ENCODE measurements at regions not wholly inside any gene's neighbourhood (a gene's known extent, or its start where the extent isn't known, plus 50 kb on each side); places are given as distances from the start of the nearest gene placed in this dataset.

DNA sequence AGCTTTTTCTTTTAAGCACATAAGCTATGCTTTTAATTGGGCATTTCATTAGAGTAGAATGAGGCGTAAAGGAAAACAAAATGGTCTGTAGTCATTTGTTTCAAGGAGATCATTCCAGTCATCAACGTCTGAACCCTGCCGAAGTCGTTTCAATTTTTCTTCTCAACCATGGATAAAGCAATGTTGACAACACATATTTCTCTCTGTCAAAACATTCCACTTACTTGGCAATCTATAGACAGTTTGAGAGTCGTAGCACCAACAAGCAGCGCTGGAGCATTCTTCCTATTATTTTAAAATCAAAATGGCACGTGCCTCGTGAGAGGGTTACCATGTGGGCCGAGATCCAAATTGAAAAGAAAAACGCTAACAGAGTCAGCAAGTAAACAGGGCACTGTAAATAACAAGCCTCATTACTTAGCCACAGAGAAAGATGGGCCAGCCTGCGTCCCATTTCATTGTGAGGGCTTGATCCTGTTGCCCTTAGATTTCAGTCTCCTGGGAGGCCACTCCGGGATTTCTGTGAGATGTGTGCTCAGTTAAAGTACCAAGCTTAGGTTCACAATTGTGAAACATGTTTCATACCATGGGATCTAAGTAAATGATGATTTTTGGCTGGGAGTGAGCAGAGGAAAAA lies 422.9 kb downstream of the DTWD2 start:
- in situ Hi-C loops (cut with MboI; ENCODE audit: low sequenced_read_pairs, unreplicated experiment) = no loop called here

GRCh38 chr5:118561971-118562370 lies 426.4 kb downstream of the DTWD2 start:
- TF ChIP-seq CTCF (IDR thresholded peaks at IDR 0.05; ENCODE audit: borderline replicate concordance, control extremely low read depth, extremely low read depth, insufficient read depth, missing control alignments) = no peak
- no peak for DNase-seq (ENCODE audit: low spot score)
- in situ Hi-C loops (cut with MboI; ENCODE audit: low sequenced_read_pairs, unreplicated experiment) = no loop called here

More for the DNA sequence above, 422.9 kb downstream of the DTWD2 start:
- DNase-seq (ENCODE audit: low spot score) = no peak
- no peak for TF ChIP-seq CTCF (IDR thresholded peaks at IDR 0.05; ENCODE audit: borderline replicate concordance, control extremely low read depth, extremely low read depth, insufficient read depth, missing control alignments)

GRCh38 chr5:118561235-118561634 lies 427.1 kb downstream of the DTWD2 start:
- in situ Hi-C loops (cut with MboI; ENCODE audit: low sequenced_read_pairs, unreplicated experiment) = no loop called here
- no peak for TF ChIP-seq CTCF (IDR thresholded peaks at IDR 0.05; ENCODE audit: borderline replicate concordance, control extremely low read depth, extremely low read depth, insufficient read depth, missing control alignments)
- no peak for DNase-seq (ENCODE audit: low spot score)

GRCh38 chr5:118558871-118559270 lies 429.5 kb downstream of the DTWD2 start:
- in situ Hi-C loops (cut with MboI; ENCODE audit: low sequenced_read_pairs, unreplicated experiment) = no loop called here
- no peak for DNase-seq (ENCODE audit: low spot score)
- no peak for TF ChIP-seq CTCF (IDR thresholded peaks at IDR 0.05; ENCODE audit: borderline replicate concordance, control extremely low read depth, extremely low read depth, insufficient read depth, missing control alignments)

GRCh38 chr5:118557251-118557661 lies 431.1 kb downstream of the DTWD2 start:
- in situ Hi-C loops (cut with MboI; ENCODE audit: low sequenced_read_pairs, unreplicated experiment) = no loop called here
- no peak for TF ChIP-seq CTCF (IDR thresholded peaks at IDR 0.05; ENCODE audit: borderline replicate concordance, control extremely low read depth, extremely low read depth, insufficient read depth, missing control alignments)
- no peak for DNase-seq (ENCODE audit: low spot score)

DNA sequence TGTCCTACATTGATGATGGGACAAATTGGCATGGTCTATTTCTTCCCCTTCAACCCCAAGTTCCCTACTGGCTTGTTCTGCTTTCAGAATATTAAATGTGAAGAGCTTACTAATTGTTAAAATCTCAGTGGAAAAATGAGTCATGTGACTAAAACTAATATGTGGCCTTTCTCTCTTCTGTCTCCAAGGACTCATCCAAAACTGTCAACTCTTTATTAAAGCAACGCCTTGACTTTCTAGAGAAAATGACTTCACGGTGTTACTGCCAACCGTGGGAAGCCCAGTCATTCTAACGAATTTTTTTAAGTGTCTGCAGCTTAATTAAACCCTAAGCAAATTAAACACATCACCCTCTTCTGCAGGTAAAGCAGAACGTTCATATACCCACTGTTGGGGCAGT lies 431.6 kb downstream of the DTWD2 start:
- in situ Hi-C loops (cut with MboI; ENCODE audit: low sequenced_read_pairs, unreplicated experiment) = no loop called here
- DNase-seq (ENCODE audit: low spot score) = no peak
- TF ChIP-seq CTCF (IDR thresholded peaks at IDR 0.05; ENCODE audit: borderline replicate concordance, control extremely low read depth, extremely low read depth, insufficient read depth, missing control alignments) = no peak
